RCC 7860 (cell line): ENCODE measurements at regions not wholly inside any gene's neighbourhood (a gene's known extent, or its start where the extent isn't known, plus 50 kb on each side); places are given as distances from the start of the nearest gene placed in this dataset.

ENCODE experiments used
- DNase-seq: peaks from one replicate; pipeline ENCODE4 v3.0.0-alpha.2; 2015; ENCODE audit warnings: low spot score
- FAIRE-seq: peaks from 2 replicates; lab custom pipeline; 2012; peaks lifted over from hg19 to GRCh38; lab: Jason Lieb, UNC

DNA sequence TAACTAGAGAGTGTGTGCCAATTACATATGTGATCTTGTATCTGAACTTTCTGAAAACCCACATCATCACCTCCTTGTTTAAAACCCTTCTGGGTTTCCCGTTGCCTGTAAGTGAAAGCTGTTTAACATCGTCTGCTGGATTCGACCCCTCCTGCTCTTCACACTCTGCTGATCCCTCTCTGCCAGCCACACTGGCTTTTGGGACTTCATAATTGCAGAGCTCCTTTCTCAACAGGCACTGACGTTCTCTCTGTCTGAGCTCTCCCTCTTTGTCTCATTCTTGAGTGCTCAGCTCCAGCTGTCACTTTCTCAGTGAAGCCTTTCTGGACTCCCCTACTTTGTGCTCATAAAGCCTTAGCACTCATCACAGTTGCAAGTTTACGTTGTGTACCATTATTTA is 153.9 kb downstream of the CEP135 start:
- no peak for FAIRE-seq
- DNase-seq, result no peak

DNA sequence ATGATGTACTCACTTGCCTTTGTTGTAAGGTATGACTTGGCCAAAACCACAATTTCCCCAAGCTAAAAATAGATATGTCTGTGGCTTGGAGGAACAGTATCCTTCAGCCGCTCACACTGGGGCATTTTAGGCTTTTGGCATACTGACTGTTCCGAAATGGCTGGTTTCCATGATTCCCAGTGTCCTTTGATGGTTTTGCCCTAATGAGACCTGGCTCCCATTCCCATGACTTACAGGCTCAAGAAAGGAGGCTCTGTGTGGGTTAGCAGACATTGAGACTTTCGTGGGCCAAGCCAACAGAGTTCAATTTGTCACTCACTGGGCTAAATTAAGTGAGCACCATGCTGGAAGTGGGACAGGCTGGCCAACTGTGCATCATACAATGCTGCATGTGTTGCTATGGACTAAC is 150.6 kb downstream of the CEP135 start:
- DNase-seq, result no peak
- FAIRE-seq, result no peak

DNA sequence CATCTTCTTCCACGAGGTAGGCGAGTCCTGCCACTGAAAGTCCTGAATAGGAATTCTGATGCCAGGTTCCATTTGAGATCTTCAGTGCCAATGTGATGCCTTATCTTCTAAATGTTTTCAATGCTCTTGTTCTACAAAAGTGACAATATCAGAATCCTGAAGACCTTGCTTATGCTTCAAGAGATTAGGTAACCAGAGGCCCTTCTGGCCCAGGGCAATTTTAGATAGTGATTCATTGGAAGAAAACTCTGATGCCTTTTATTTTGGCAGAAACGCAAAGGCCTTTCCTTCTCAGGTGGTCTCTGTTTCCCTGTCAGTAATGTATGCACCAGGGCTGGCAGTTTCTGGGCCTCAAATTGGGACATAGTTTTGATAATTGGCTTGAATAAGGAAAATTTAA is 144.8 kb downstream of the CEP135 start:
- DNase-seq (no peak), FAIRE-seq (no peak)

DNA sequence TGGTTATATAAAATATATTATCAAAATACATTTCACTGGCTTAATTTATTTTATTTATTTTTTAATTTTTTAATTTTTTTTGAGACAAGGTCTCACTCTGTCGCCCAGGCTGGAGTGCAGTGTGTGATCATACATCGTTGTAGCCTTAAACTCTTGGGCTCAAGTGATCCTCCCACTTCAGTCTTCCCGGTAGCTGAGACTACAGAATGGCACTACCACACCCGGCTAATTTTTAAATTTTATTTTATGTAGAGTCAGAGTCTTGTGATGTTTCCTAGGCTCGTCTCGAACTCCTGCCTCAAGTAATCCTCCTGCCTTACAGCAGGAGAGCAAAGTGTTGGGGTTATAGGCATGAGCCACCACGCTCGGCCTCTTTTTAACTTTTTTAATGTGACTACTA is 143.8 kb downstream of the CEP135 start:
- FAIRE-seq (no peak), DNase-seq (no peak)

DNA sequence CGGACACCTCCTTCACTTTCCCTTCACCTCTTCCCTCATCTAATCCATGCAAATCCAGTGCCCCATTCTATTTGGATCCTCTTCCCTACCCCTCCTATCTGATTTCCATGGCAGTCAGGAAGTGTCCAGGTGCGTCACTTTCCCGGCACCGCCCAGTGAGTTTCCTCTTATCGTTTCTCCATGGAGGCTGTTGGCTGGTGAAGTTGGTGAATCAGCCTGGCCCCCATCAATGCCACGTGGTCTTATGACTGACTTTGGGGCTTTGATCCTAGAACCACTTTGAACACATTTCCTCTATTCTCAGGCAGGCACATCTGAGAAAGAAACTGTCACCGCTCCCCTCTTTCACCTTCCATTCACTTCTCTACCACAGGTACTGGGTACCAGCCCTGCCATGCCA is 137.8 kb downstream of the CEP135 start:
- no peak for DNase-seq
- no peak for FAIRE-seq

DNA sequence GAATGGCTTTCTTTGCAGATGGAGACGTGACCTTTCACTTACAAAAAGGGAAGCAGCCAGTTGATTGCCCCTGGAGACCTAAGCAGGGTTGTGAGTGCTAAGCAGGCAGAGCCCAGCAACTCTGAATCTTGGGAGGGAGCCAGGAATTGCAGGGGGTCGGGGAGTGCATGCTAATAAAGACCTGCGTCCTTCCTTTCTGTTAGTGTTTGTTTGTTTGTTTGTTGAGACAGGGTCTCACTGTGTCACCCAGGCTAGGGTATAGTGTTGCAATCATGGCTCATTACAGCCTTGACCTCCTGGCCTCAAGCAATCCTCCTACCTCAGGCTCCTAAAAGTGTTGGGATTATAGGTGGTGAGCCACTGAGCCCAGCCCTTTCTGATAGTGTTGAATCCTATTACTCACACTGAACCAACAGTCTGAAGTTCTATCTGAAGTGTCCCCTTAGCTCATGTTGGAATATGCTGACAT is 137.4 kb downstream of the CEP135 start:
- DNase-seq (no peak), FAIRE-seq (no peak)

DNA sequence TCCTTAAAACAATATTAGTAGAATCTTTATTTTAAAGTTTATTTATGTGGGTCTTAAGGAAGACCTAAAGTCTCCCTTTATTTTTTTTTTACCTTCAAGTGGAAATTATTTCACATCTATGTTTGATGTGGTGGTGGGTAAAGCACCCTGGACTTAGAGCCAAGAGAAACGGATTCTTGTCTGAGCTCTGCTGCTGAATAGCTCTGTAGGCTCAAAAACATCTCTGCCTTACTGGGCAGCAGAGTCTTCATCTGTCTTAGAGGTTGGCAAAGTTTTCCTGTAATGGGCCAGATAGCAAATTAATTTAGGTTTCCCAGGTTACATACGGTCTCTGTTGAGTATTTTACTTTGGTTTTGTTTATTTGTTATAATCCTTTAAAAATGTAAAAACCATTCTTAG is 136.5 kb downstream of the CEP135 start:
- FAIRE-seq, result no peak
- DNase-seq, result no peak

DNA sequence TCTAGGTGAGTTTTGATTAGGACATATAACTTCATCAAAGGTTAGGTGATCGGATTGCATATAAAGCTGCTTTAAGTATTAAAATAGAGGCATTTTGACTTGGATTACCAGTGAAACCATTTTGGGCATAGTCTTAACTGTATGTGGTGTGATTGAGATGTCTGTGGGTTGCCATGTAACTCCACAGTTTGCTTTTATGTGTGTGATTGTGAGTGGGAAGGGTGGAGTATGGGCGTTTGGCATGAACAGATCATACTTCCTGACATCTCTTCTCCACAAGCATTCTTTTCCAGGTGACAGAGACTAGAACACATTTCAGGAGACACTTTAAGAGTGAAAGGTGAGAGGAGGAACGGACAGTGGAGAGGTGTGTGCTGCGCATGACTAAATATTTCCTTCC is 136.1 kb downstream of the CEP135 start:
- no peak for FAIRE-seq
- no peak for DNase-seq
